Spleen (tissue), 11 donors: ENCODE measurements at regions not wholly inside any gene's neighbourhood (a gene's known extent, or its start where the extent isn't known, plus 50 kb on each side); places are given as distances from the start of the nearest gene placed in this dataset.

Experiments used
- DNase-seq: peaks from one replicate; pipeline ENCODE4 v3.0.0-alpha.2; 2020
- H3K27ac ChIP-seq, 8 donors: fragments of 200-600 bp; sonication (generic) in 7 of 8; 1 replicate in 4 of 8; 2 replicates in 4 of 8; pipeline versions ENCODE4 v1.5.0 to v1.8.0; 2016 to 2021; ENCODE audit warnings: inconsistent platforms in 4 of 8, mild to moderate bottlenecking in 4 of 8, moderate library complexity in 1 of 8
- H3K27me3 ChIP-seq, 7 donors: fragments of 200-600 bp; sonication (generic) in 6 of 7; replicated peaks in 1 of 7; 1 replicate in 4 of 7; 2 replicates in 3 of 7; pipeline versions ENCODE4 v1.5.0 to v1.8.0; 2016 to 2021; ENCODE audit warnings: inconsistent platforms in 3 of 7, mild to moderate bottlenecking in 1 of 7
- H3K36me3 ChIP-seq, 6 donors: fragments of 200-600 bp; sonication (generic) in 5 of 6; 1 replicate in 4 of 6; 2 replicates in 2 of 6; pipeline versions ENCODE4 v1.5.0 to v1.8.0; 2016 to 2021; ENCODE audit warnings: inconsistent platforms in 2 of 6
- H3K4me1 ChIP-seq, 6 donors: fragments of 200-600 bp; sonication (generic) in 5 of 6; 1 replicate in 3 of 6; 2 replicates in 3 of 6; pipeline versions ENCODE4 v1.5.0 to v1.8.0; 2016 to 2021; ENCODE audit warnings: inconsistent platforms in 3 of 6
- H3K4me3 ChIP-seq, 8 donors: fragments of 200-600 bp; sonication (generic) in 7 of 8; 1 replicate in 4 of 8; 2 replicates in 4 of 8; pipeline versions ENCODE4 v1.5.0 to v1.8.0; 2016 to 2021; ENCODE audit warnings: inconsistent platforms in 4 of 8, mild to moderate bottlenecking in 4 of 8, moderate library complexity in 2 of 8
- H3K9me3 ChIP-seq, 8 donors: fragments of 200-600 bp; sonication (generic) in 7 of 8; 1 replicate in 4 of 8; 2 replicates in 4 of 8; pipeline versions ENCODE4 v1.5.0 to v1.8.0; 2016 to 2021; ENCODE audit warnings: inconsistent platforms in 4 of 8
- CTCF ChIP-seq, 11 experiments: fragments of 200-600 bp in 7 of 11; fragments of 450-650 bp in 4 of 11; sonication (generic) in 4 of 11; IDR thresholded peaks in 8 of 11; conservative IDR thresholded peaks in 3 of 11; 1 replicate in 7 of 11; 2 replicates in 4 of 11; pipeline versions ENCODE4 v1.4.0 to v1.8.0; 2016 to 2021; ENCODE audit warnings: antibody characterized with exemption in 11 of 11, inconsistent platforms in 4 of 11, mild to moderate bottlenecking in 1 of 11
- POLR2A ChIP-seq, 3 donors: fragments of 450-650 bp; IDR thresholded peaks; one replicate each; pipeline ENCODE4 v1.5.1; 2017; ENCODE audit warnings: antibody characterized with exemption in 3 of 3, mild to moderate bottlenecking in 1 of 3
- POLR2AphosphoS5 ChIP-seq, 3 donors: sonication (generic); formaldehyde crosslinking; IDR thresholded peaks; one replicate each; pipeline ENCODE4 v1.5.1; 2017; ENCODE audit warnings: antibody characterized with exemption in 3 of 3
- WGBS, 5 donors: extraction: QIAGEN DNeasy Blood & Tissue Kit in 3 of 5; methylation state at CpG; one replicate each; pipeline versions ENCODE4 v1.1.5 to v1.1.7; 2013 to 2018; 5-methylcytosine and 5-hydroxymethylcytosine counted together
- intact Hi-C: fragments of 100-400 bp; cut with DNase I; formaldehyde crosslinking; loops from one replicate; pipeline ENCODE4 v1.15.0; 2023; ENCODE audit warnings: low total_unique reads
- donor health status: healthy with polysubstance abuse.
- donor health status: DM: no; HTN: no; CAD: no; lungs with moderate emphysema.
- donor health status: DM: no; HTN: no; CAD: no.
- donor health status: Bipolar disorder and iron deficiency.
- donor health status: healthy.
- donor health status: DM: no; HTN: no; CAD: no.
- donor health status: DM: yes; HTN: yes; CAD: no.

DNA sequence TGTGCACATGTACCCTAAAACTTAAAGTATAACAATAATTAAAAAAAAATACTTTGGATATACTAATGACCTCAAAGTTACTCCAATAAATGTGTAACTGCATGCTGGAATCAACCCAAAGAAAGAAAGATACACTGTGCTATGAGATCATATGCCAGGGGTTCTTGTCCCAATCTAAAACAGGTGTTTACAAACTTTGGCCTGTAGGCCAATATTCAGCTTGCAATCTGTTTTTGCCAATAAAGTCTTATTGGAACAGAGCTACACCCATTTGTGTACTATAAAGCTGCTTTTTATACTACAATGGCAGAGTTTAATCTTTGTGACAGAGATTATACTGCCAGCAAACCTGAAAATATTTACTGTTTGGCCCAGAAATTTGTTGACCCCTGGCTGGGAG is 138.8 kb upstream of the AFF2 start:
- Histone ChIP-seq H3K27ac (no peak overlapping the region), H3K9me3 (no peaks in the 10 kb centered on the region), H3K4me1 (no peaks in the 10 kb centered on the region), H3K27me3 (no peaks in the 10 kb centered on the region), H3K36me3 (no peaks in the 10 kb centered on the region), H3K4me3 (no peak overlapping the region)
- intact Hi-C loops: no loop called here
- TF ChIP-seq CTCF (IDR thresholded peaks at IDR 0.05 in 8 of 11, conservative IDR thresholded peaks at IDR 0.05 in 3 of 11) (no peak), POLR2AphosphoS5 (IDR thresholded peaks at IDR 0.05) (no peak), POLR2A (IDR thresholded peaks at IDR 0.05) (no peak)
- DNase-seq: no peak

GRCh38 chrX:148363471-148364235 is 136.8 kb upstream of the AFF2 start:
- no peak for DNase-seq
- intact Hi-C loops: no loop called here
- Histone ChIP-seq H3K36me3 (no peaks in the 10 kb centered on the region), H3K9me3 (no peaks in the 10 kb centered on the region), H3K27me3 (no peaks in the 10 kb centered on the region), H3K4me3 (no peak overlapping the region), H3K4me1 (no peaks in the 10 kb centered on the region), H3K27ac (peak overlapping the region in 1 of 8 donors; percentile 35)
- WGBS, 5 donors: 56 to 93% (median 79%) methylated on average over 3 of the region's 3 CpGs
- TF ChIP-seq POLR2AphosphoS5 (IDR thresholded peaks at IDR 0.05) (no peak), POLR2A (IDR thresholded peaks at IDR 0.05) (no peak), CTCF (IDR thresholded peaks at IDR 0.05 in 8 of 11, conservative IDR thresholded peaks at IDR 0.05 in 3 of 11) (no peak)

DNA sequence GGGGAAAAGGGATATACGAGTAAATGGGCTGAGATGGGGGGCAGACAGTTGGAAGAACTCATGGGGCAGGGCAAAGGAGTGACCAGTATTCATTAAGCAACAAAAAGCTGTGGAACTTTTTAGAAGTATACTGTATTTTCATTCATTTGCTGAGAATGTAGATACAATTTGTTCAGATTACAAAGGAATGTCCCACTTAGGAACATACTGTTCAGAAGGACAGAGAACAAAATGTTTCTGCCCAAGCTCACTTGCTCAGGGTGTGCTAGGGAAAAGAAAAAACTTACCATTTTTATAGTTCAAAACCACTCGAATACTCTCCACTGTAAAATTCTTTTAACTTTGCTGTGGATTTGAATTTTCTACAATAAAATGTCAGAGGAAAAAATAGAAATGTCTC is 135.2 kb upstream of the AFF2 start:
- H3K27ac ChIP-seq: peak overlapping the region in 3 of 8 donors; percentile 10 to 36 (median 35)
- no peaks in the 10 kb centered on the region for H3K9me3 ChIP-seq
- no peak overlapping the region for H3K4me3 ChIP-seq
- no peaks in the 10 kb centered on the region for H3K4me1 ChIP-seq
- TF ChIP-seq CTCF (IDR thresholded peaks at IDR 0.05 in 8 of 11, conservative IDR thresholded peaks at IDR 0.05 in 3 of 11) (no peak), POLR2AphosphoS5 (IDR thresholded peaks at IDR 0.05) (no peak), POLR2A (IDR thresholded peaks at IDR 0.05) (no peak)
- intact Hi-C loops: no loop called here
- 58 to 84% (median 70%) methylated on average over 2 of the region's 2 CpGs for WGBS, 5 donors
- H3K36me3 ChIP-seq: no peaks in the 10 kb centered on the region
- DNase-seq: no peak
- H3K27me3 ChIP-seq: no peaks in the 10 kb centered on the region

GRCh38 chrX:148371291-148371690 is 129.1 kb upstream of the AFF2 start:
- no peak for DNase-seq
- Histone ChIP-seq H3K36me3 (no peaks in the 10 kb centered on the region), H3K4me1 (no peaks in the 10 kb centered on the region), H3K27ac (no peak overlapping the region), H3K4me3 (no peak overlapping the region), H3K27me3 (no peaks in the 10 kb centered on the region), H3K9me3 (peaks cover 0 to 17% (median under 1%) of the 10 kb centered on the region in 8 donors)
- intact Hi-C loops: no loop called here
- TF ChIP-seq POLR2A (IDR thresholded peaks at IDR 0.05) (no peak), POLR2AphosphoS5 (IDR thresholded peaks at IDR 0.05) (no peak)
- 73 to 100% (median 75%) methylated on average over 3 of the region's 3 CpGs for WGBS, 5 donors
